ENCODE measurements at regions not wholly inside any gene's neighbourhood (a gene's known extent, or its start where the extent isn't known, plus 50 kb on each side); places are given as distances from the start of the nearest gene placed in this dataset.

DNA sequence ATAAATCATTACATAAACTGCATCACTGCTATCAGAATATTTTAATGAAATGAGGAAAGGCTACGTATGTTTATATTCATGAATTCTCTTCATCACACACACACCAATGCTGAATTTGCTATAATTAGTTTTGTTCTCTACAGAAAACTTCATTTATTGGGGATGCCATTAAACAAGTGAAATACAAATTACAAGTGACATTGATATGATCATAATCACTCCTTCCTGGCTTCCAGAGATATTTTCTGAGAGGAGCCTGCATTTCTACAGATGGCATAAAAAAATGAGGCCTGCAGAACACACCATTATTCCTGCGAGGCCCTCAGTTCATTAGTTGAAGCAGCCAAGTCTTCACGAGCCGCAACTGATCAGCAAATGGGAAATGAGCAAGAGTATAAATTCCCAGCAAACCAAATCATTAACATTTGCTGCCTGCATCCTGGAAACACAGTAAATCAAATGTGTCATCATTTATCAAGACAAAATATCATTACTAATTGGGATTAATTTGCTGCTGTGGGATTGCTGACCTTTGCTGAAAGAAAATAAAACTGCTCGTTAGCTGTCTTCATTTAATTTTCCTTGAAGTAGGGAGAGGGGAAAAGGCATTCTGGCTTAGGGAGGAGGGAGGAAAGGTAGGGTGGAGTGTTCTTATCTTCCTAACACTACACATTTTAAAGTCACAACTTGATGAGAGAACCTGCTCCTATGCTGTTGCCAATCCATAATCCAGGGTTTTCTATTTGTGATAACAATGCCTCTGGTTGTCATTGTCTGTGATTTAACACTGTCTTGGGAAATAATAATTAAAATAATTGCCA, 921.9 kb downstream of the SQOR start:
- WGBS, 2 donors = 72 to 73% methylated on average over 5 of the region's 5 CpGs
- intact Hi-C loops (cut with DNase I; ENCODE audit: low total_unique reads) = no loop called here
- no peak overlapping the region for H3K4me3 ChIP-seq (ENCODE audit: low read depth, poor library complexity, severe bottlenecking)
- no peak for DNase-seq (ENCODE audit: low spot score in 2 of 2)
- TF ChIP-seq CTCF (IDR thresholded peaks at IDR 0.05) (no peak), POLR2A (IDR thresholded peaks at IDR 0.05) (no peak)

- intact Hi-C loops (cut with DNase I; ENCODE audit: low total_unique reads) = no loop called here
- TF ChIP-seq POLR2A (IDR thresholded peaks at IDR 0.05) (no peak), CTCF (IDR thresholded peaks at IDR 0.05) (no peak)
- DNase-seq (ENCODE audit: low spot score in 2 of 2) = no peak
- WGBS, 2 donors = 63 to 75% methylated on average over 3 of the region's 3 CpGs
- no peak overlapping the region for H3K4me3 ChIP-seq (ENCODE audit: low read depth, poor library complexity, severe bottlenecking)
Observed at GRCh38 chr15:46567968-46568367, 933.1 kb downstream of the SQOR start.

GRCh38 chr15:46569781-46570180, 935.0 kb downstream of the SQOR start:
- no peak for DNase-seq (ENCODE audit: low spot score in 2 of 2)
- intact Hi-C loops (cut with DNase I; ENCODE audit: low total_unique reads) = no loop called here
- no peak overlapping the region for H3K4me3 ChIP-seq (ENCODE audit: low read depth, poor library complexity, severe bottlenecking)
- WGBS, 2 donors = 11 to 13% methylated on average over 1 of the region's 1 CpG
- TF ChIP-seq POLR2A (IDR thresholded peaks at IDR 0.05) = no peak
- TF ChIP-seq CTCF (IDR thresholded peaks at IDR 0.05) = no peak

- 56 to 63% methylated on average over 1 of the region's 1 CpG for whole genome bisulfite sequencing, 2 donors
Observed at GRCh38 chr15:46576646-46577395, 942.0 kb downstream of the SQOR start.

GRCh38 chr15:46577767-46578166, 942.9 kb downstream of the SQOR start:
- H3K4me3 ChIP-seq (ENCODE audit: low read depth, poor library complexity, severe bottlenecking) = no peak overlapping the region

More at GRCh38 chr15:46576646-46577395, 942.0 kb downstream of the SQOR start:
- intact Hi-C loops (cut with DNase I; ENCODE audit: low total_unique reads) = no loop called here
- DNase-seq (ENCODE audit: low spot score in 2 of 2) = no peak
- TF ChIP-seq POLR2A (IDR thresholded peaks at IDR 0.05) = no peak
- TF ChIP-seq CTCF (IDR thresholded peaks at IDR 0.05) = no peak
- no peak overlapping the region for H3K4me3 ChIP-seq (ENCODE audit: low read depth, poor library complexity, severe bottlenecking)

More at GRCh38 chr15:46577767-46578166, 942.9 kb downstream of the SQOR start:
- TF ChIP-seq CTCF (IDR thresholded peaks at IDR 0.05) (no peak), POLR2A (IDR thresholded peaks at IDR 0.05) (no peak)
- 78 to 85% methylated on average over 2 of the region's 2 CpGs for WGBS, 2 donors
- DNase-seq (ENCODE audit: low spot score in 2 of 2) = no peak
- intact Hi-C loops (cut with DNase I; ENCODE audit: low total_unique reads) = no loop called here

All from lower leg skin (tissue), 4 donors.